BE2C (cell line): ENCODE measurements at regions not wholly inside any gene's neighbourhood (a gene's known extent, or its start where the extent isn't known, plus 50 kb on each side); places are given as distances from the start of the nearest gene placed in this dataset.

ENCODE experiments used
- DNase-seq: peaks from one replicate; pipeline ENCODE4 v3.0.0-alpha.2; 2020
- H3K27me3 ChIP-seq: fragments of 250-450 bp; sonication (Bioruptor Pico); 2 replicates; pipeline ENCODE4 v1.5.1; 2020; ENCODE audit warnings: mild to moderate bottlenecking
- H3K36me3 ChIP-seq: fragments of 250-450 bp; sonication (Bioruptor Pico); 2 replicates; pipeline ENCODE4 v1.5.1; 2020; ENCODE audit warnings: mild to moderate bottlenecking
- H3K4me1 ChIP-seq: fragments of 250-450 bp; sonication (Bioruptor Pico); 2 replicates; pipeline ENCODE4 v1.5.1; 2020
- H3K4me3 ChIP-seq: 2 replicates; pipeline ENCODE4 v1.5.1; 2011; ENCODE audit warnings: low read depth, low read length
- H3K9me3 ChIP-seq: fragments of 250-450 bp; sonication (Bioruptor Pico); 2 replicates; pipeline ENCODE4 v1.5.1; 2020
- TF ChIP-seq, protein P1 (sequence below): IDR thresholded peaks from 2 replicates; pipeline ENCODE4 v1.5.1; 2012; ENCODE audit warnings: mild to moderate bottlenecking, low read depth, low read length

DNA sequence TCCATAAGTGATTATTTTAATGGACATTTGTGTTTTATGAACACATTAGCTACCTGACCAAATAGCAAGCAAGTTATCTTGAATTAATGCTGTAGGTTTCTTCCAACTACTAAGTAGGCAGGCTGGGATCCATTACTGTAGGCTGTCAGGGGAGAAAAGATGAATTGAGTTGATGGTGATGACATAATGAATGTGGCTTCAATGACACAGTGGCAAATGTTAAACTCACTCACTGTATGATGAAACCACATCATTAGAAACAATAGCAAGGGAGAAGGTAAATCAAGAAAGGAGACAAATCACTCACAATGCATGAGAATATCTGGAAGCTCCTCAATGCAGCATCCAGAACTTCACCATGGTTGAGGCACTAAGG, 529.7 kb upstream of the CITED2 start:
- Histone ChIP-seq H3K36me3 (no peaks in the 10 kb centered on the region), H3K9me3 (no peaks in the 10 kb centered on the region), H3K4me3 (no peak overlapping the region), H3K4me1 (no peaks in the 10 kb centered on the region), H3K27me3 (no peaks in the 10 kb centered on the region)
- TF ChIP-seq, protein P1, sequence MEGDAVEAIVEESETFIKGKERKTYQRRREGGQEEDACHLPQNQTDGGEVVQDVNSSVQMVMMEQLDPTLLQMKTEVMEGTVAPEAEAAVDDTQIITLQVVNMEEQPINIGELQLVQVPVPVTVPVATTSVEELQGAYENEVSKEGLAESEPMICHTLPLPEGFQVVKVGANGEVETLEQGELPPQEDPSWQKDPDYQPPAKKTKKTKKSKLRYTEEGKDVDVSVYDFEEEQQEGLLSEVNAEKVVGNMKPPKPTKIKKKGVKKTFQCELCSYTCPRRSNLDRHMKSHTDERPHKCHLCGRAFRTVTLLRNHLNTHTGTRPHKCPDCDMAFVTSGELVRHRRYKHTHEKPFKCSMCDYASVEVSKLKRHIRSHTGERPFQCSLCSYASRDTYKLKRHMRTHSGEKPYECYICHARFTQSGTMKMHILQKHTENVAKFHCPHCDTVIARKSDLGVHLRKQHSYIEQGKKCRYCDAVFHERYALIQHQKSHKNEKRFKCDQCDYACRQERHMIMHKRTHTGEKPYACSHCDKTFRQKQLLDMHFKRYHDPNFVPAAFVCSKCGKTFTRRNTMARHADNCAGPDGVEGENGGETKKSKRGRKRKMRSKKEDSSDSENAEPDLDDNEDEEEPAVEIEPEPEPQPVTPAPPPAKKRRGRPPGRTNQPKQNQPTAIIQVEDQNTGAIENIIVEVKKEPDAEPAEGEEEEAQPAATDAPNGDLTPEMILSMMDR: no peak
- DNase-seq: no peak

GRCh38 chr6:139903411-139904157, 529.1 kb upstream of the CITED2 start:
- Histone ChIP-seq H3K4me1 (no peaks in the 10 kb centered on the region), H3K27me3 (no peaks in the 10 kb centered on the region), H3K36me3 (no peaks in the 10 kb centered on the region), H3K9me3 (no peaks in the 10 kb centered on the region), H3K4me3 (no peak overlapping the region)
- no peak for DNase-seq
- TF ChIP-seq, protein P1: no peak

DNA sequence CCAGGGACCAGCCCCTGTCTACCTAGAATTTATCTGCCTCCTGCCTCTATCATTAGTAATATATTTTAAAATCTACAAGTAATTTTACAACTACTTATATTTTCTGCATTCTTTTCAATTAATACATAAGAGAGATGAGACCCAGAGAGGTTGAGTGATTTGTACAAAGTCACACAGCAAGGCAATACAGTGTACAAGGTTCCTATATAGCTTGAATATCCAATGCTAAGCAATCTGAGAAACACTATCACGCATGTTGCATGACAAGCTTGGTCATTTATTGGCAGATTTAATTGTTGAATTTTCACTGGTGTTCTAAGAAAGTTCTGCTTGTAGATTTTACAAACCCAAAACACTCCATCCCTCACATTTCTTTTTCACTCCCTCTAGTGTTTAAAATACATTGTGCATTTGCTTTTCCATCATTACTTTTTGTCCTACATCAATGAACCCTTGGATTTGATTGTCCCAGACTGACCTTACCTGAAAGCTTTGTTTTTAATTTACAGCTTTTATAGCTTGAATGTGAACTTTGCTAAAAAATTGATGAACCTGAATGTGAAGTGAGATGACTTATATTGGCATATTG, 520.9 kb upstream of the CITED2 start:
- no peaks in the 10 kb centered on the region for H3K27me3 ChIP-seq
- no peak overlapping the region for H3K4me3 ChIP-seq
- TF ChIP-seq, protein P1: no peak
- H3K9me3 ChIP-seq: no peaks in the 10 kb centered on the region
- no peaks in the 10 kb centered on the region for H3K4me1 ChIP-seq
- H3K36me3 ChIP-seq: no peaks in the 10 kb centered on the region
- no peak for DNase-seq

- Histone ChIP-seq H3K27me3 (no peaks in the 10 kb centered on the region), H3K4me1 (no peaks in the 10 kb centered on the region), H3K9me3 (no peaks in the 10 kb centered on the region), H3K4me3 (no peak overlapping the region), H3K36me3 (no peaks in the 10 kb centered on the region)
- no peak for DNase-seq
- TF ChIP-seq, protein P1: no peak
Observed at GRCh38 chr6:139894271-139894670, 519.8 kb upstream of the CITED2 start.

DNA sequence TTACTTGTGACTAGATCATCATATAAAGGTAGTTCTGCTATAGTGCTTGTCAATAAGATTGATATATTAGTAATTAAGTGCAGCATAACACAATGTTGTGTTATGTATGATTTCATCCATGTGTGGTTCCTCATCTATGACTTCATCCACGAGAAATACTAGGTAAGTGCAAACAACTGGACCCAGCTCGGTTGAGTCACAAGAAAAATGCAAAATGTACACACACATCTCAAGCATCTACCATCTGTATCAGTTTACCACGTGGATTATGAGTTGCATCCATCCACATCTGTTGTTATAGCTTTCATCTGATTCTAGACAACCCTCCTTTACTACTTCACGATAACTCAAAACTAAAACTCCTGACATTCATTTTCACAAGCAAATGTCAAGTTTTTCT, 517.0 kb upstream of the CITED2 start:
- Histone ChIP-seq H3K4me3 (no peak overlapping the region), H3K36me3 (no peaks in the 10 kb centered on the region), H3K9me3 (no peaks in the 10 kb centered on the region), H3K27me3 (no peaks in the 10 kb centered on the region), H3K4me1 (no peaks in the 10 kb centered on the region)
- DNase-seq: no peak
- TF ChIP-seq, protein P1: no peak

DNA sequence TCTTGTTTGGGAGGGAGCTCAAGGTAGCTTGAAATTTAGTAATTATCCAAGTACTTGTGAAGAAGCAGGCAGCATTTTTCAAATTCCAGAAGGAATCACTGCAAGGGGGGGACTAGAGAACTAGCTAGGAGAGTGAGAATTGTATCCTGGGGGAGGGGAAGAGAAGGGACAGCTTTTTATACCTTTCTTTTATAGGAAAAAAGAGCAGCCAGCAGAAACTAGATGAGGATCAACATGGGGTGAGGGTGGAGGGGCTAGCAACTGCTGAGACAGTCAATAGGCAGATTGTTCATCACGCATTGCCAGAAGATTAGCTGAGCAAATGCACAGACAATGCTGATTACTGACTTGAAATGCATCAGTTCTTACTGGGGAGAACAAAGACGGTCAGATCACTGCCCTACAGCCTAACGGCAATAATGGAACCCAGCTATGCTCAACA, 514.3 kb upstream of the CITED2 start:
- Histone ChIP-seq H3K4me1 (no peaks in the 10 kb centered on the region), H3K9me3 (no peaks in the 10 kb centered on the region), H3K27me3 (no peaks in the 10 kb centered on the region), H3K4me3 (no peak overlapping the region), H3K36me3 (no peaks in the 10 kb centered on the region)
- no peak for DNase-seq
- TF ChIP-seq, protein P1: no peak
